DOHH2 (cell line): ENCODE measurements at regions not wholly inside any gene's neighbourhood (a gene's known extent, or its start where the extent isn't known, plus 50 kb on each side); places are given as distances from the start of the nearest gene placed in this dataset.

ENCODE experiments used
- CTCF ChIP-seq: fragments of 200-600 bp; sonication (generic); IDR thresholded peaks from one replicate; pipeline ENCODE4 v1.5.1; 2014; ENCODE audit warnings: antibody characterized with exemption, mild to moderate bottlenecking, low read depth, low read length; ENCODE audit not compliant: poor library complexity, severe bottlenecking
- EZH2phosphoT487 ChIP-seq: fragments of 200-600 bp; sonication (generic); IDR thresholded peaks from 2 replicates; pipeline ENCODE4 v1.6.1; 2017; ENCODE audit warnings: borderline replicate concordance, mild to moderate bottlenecking, antibody characterized with exemption, low read length, moderate library complexity, mixed read lengths

DNA sequence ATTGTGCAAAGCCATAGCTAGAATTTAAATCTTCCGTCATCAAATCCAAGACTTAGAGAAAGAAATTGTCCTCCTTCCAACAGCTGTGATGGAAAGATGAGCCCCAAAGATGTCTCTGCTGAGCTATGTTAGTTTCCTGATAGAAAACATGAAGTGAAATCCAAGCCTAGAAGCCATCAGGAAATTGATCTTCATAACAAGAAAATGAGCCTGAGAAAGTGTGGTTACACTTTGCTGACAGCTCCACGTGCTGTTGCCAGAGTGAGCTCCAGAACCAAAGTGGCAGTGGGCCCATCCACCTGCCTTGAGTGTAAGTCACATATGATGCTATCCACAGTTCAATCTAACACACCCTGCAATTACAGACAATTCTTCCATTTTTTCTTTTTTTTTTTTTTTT is 58.0 kb upstream of the UBASH3B start:
- TF ChIP-seq CTCF = no peak
- no peak for TF ChIP-seq EZH2phosphoT487
